GM12874 (cell line): ENCODE measurements at regions not wholly inside any gene's neighbourhood (a gene's known extent, or its start where the extent isn't known, plus 50 kb on each side); places are given as distances from the start of the nearest gene placed in this dataset.

Source experiments
- TF ChIP-seq, protein P1 (sequence below): IDR thresholded peaks from 2 replicates; pipeline ENCODE4 v1.5.1; 2011; ENCODE audit warnings: low read depth, mild to moderate bottlenecking, control low read depth, low read length, moderate library complexity; ENCODE audit not compliant: insufficient read depth

DNA sequence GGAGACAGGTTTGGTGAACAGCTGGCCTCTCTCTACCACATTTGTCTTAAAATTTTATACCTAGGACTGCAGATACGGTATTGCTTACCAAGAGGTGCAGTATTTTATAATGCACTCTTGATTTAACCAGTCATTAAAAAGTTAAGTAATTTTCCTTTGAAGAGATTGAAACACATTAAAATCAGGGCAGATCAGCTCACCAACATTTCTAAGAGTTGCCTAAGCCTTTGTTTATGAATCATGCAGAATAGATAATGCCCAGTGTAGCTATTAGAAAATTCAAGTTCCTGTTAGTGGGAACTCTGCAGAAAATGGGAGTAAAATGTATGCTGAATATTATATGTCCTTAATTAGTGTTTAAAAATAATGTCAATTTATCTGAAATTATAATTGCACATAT is 140.2 kb upstream of the PRPS1L1 start:
- TF ChIP-seq, protein P1, sequence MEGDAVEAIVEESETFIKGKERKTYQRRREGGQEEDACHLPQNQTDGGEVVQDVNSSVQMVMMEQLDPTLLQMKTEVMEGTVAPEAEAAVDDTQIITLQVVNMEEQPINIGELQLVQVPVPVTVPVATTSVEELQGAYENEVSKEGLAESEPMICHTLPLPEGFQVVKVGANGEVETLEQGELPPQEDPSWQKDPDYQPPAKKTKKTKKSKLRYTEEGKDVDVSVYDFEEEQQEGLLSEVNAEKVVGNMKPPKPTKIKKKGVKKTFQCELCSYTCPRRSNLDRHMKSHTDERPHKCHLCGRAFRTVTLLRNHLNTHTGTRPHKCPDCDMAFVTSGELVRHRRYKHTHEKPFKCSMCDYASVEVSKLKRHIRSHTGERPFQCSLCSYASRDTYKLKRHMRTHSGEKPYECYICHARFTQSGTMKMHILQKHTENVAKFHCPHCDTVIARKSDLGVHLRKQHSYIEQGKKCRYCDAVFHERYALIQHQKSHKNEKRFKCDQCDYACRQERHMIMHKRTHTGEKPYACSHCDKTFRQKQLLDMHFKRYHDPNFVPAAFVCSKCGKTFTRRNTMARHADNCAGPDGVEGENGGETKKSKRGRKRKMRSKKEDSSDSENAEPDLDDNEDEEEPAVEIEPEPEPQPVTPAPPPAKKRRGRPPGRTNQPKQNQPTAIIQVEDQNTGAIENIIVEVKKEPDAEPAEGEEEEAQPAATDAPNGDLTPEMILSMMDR: no peak

DNA sequence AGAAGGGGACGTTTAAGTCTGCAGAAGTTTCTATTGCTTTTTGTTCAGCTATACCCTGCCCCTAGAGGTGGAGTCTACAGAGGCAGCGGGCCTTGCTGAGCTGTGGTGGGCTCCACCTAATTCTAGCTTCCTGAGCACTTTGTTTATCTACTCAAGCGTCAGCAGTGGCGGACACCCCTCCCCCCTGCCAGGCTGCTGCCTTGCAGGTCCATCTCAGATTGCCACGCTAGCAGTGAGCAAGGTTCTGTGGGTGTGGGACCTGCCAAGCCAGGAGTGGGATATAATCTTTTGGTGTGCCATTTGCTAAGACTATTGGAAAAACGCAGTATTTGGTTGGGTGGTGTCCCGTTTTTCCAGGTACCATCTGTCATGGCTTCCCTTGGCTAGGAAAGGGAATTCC is 147.3 kb upstream of the PRPS1L1 start:
- TF ChIP-seq, protein P1: no peak

DNA sequence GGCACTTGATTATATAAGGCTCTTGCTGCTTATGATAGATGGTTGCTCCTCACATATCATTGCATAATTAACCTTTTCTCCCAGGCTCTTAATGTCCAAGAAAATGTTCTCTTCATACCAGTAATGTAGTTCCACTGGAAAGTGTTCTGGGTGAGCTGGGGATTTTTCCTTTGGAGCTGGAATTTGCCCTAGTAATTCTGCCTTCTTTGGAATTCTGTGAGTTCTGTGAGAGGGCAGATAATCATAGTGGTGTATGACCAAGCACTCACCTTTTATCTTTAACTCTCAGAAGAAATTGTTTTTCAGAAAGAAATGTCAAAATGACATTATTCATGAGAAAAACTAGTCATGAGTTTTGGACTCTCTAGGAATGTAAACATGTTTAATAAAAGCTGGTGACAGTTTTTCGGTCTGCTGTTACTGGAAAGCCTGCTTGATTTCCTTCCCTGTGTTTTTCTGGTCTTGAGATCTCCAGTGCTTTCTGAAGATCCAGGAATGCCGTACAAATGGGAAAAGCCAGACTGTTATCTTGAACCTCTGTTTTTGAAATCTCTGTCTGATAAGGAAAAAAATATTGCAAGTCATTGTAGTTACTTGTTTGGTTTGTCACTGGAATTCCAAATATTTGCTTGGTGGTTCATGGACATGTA is 148.3 kb upstream of the PRPS1L1 start:
- TF ChIP-seq, protein P1: no peak

DNA sequence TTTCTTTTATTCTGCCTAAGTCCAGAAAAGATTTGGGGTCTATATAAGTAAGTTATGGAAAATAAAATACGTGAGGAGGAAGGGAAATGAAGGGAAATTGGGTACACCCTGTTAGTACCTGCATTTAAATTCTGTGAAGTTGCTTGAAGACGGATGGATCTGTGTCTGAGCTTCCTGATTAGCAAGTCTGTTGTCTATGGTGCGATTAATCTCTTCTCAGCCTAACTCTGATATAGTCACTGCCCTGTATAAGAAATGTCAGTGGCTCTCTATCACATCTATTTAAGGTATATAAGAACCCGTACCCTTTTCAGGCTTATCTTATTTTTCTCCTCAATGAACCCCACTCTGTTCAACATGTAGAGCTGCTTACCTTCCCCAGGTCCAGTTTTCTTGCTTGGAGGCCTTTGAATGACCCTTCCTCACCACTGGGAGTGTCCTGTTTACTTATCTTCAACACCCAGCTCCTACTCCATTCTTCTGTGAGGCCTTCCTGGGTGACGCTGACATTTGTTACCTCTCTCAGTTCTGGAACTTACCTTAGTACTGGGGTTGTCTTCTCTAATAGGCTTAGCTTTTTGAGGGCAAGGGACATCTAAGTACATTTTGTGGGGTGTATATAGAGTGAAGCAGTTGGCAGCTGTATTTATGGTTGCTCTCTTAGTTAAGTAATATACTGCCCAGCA is 149.6 kb upstream of the PRPS1L1 start:
- TF ChIP-seq, protein P1: no peak

DNA sequence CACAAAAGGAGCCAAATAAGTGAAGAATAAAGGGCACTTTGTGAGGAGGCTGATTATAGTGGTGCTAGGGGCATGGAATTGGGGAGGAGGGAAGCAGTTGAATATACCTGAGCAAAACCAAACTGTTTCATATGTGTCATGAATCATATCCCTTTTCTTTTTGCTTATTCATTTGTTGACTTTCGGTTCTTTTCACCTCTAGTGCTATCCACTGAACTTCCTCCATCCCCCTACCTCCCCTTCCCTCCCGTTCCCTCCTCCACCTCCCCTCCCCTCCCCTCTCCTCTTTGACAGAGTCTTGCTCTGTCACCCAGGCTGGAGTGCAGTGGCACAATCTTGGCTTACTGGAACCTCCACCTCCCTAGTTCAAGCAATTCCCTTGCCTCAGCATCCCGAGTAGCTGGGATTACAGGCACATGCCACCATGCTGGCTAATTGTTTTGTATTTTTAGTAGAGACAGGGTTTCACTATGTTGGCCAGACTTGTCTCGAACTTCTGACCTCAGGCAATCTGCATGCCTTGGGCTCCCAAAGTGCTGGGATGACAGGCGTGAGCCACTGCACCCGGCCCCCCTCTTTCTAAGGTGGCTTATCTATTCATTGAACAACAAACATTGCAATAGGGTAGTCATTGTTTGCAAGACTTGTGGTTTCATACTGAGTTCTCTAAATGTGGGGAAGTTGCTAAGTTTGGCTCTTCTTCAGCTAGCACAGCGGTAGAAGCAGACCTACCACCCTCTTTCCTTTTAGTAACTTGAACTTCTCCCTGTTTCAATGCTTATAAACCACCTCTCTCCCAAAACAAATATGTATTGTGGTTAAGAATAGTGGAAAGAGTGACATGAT is 150.4 kb upstream of the PRPS1L1 start:
- TF ChIP-seq, protein P1: no peak

DNA sequence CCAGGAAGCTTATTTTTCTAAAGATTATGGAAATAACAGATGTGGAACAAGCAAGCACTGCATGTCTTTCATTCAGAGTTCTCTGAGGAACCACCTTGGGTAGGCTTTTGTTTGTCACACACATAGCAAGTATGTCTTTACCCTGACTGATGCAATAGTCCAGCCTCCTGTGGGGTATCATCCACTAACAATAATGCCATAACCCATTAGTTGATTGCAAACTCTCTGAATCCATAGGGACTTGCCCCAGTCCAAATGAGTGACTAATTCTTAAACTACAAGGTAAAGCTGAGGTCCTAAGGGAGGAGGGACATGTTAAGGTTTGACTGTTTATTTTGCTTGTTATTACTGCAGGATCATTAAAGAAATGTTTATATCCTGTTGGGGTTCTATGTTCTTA is 151.4 kb upstream of the PRPS1L1 start:
- TF ChIP-seq, protein P1: no peak

DNA sequence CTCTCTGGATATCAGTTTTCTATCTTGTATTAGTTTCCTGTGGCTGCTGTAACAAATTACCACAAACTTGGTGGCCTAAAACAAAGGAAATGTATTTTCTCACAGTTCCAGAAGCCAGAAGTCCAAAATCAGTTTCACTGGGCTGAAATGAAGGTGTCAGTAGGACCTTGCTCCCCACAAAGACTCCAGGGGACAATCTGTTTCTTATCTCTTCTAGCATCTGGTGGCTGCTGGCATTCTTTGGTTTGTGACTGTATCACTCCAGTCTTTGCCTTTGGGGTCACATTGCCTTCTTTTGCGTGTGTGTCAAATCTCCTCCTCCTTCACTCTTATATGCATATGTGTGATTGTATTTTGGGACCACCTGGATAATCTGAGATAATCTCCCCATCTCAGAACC is 153.0 kb upstream of the PRPS1L1 start:
- TF ChIP-seq, protein P1: no peak
